Adrenal gland (tissue), 9 donors: ENCODE measurements at regions not wholly inside any gene's neighbourhood (a gene's known extent, or its start where the extent isn't known, plus 50 kb on each side); places are given as distances from the start of the nearest gene placed in this dataset.
A peak's percentile ranks its signal among the peaks of the same experiment; 100 is the strongest.

Experiments
- DNase-seq, 7 donors: peaks; one replicate each; pipeline ENCODE4 v3.0.0-alpha.2; 2019 to 2020
- H3K27ac ChIP-seq, 5 donors: fragments of 200-600 bp; sonication (generic) in 4 of 5; 1 replicate in 3 of 5; 2 replicates in 2 of 5; pipeline versions ENCODE4 v1.5.1 to v1.8.0; 2016 to 2020; ENCODE audit warnings: mild to moderate bottlenecking in 1 of 5
- H3K27me3 ChIP-seq: fragments of 200-600 bp; 2 replicates; pipeline ENCODE4 v1.8.0; 2021
- H3K36me3 ChIP-seq, 2 donors: fragments of 200-600 bp; replicated peaks in 1 of 2; 1 replicate in 1 of 2; 2 replicates in 1 of 2; pipeline versions ENCODE4 v1.5.1 to v1.8.0; 2018 to 2022
- H3K4me1 ChIP-seq, 2 donors: fragments of 200-600 bp; replicated peaks in 1 of 2; 1 replicate in 1 of 2; 2 replicates in 1 of 2; pipeline versions ENCODE4 v1.5.1 to v1.8.0; 2018 to 2021
- H3K4me3 ChIP-seq, 4 donors: fragments of 200-600 bp; sonication (generic) in 3 of 4; one replicate each; pipeline ENCODE4 v1.5.1; 2016 to 2018
- H3K9me3 ChIP-seq, 3 donors: fragments of 200-600 bp; sonication (generic) in 1 of 3; replicated peaks in 1 of 3; 1 replicate in 2 of 3; 2 replicates in 1 of 3; pipeline versions ENCODE4 v1.5.1 to v1.8.0; 2016 to 2021
- POLR2A ChIP-seq, 2 donors: fragments of 450-650 bp; IDR thresholded peaks; one replicate each; pipeline ENCODE4 v1.6.1; 2017; ENCODE audit warnings: antibody characterized with exemption in 2 of 2, mild to moderate bottlenecking in 2 of 2, moderate library complexity in 1 of 2
- WGBS, 4 donors: extraction: QIAGEN DNeasy Blood & Tissue Kit in 2 of 4; methylation state at CpG; one replicate each; pipeline versions ENCODE4 v1.1.5 to v1.1.7; 2013 to 2017; 5-methylcytosine and 5-hydroxymethylcytosine counted together
- intact Hi-C, 2 donors: fragments of 100-400 bp; cut with DNase I; formaldehyde crosslinking; loops; one replicate each; pipeline versions ENCODE4 v1.14.1 to v1.15.0; 2022 to 2023
- TF ChIP-seq, protein P1 (sequence below), 6 experiments: fragments of 450-650 bp in 4 of 6; fragments of 200-600 bp in 2 of 6; sonication (generic) in 1 of 6; IDR thresholded peaks; 1 replicate in 5 of 6; 2 replicates in 1 of 6; pipeline versions ENCODE4 v1.5.1 to v1.8.0; 2016 to 2021; ENCODE audit warnings: antibody characterized with exemption in 6 of 6, mild to moderate bottlenecking in 2 of 6, moderate library complexity in 1 of 6
- donor health status: healthy with polysubstance abuse.
- donor health status: Bipolar disorder and iron deficiency.
- donor health status: DM: yes; HTN: yes; CAD: no.
- donor health status: DM: no; HTN: no; CAD: no.
- donor health status: DM: no; HTN: no; CAD: no.

DNA sequence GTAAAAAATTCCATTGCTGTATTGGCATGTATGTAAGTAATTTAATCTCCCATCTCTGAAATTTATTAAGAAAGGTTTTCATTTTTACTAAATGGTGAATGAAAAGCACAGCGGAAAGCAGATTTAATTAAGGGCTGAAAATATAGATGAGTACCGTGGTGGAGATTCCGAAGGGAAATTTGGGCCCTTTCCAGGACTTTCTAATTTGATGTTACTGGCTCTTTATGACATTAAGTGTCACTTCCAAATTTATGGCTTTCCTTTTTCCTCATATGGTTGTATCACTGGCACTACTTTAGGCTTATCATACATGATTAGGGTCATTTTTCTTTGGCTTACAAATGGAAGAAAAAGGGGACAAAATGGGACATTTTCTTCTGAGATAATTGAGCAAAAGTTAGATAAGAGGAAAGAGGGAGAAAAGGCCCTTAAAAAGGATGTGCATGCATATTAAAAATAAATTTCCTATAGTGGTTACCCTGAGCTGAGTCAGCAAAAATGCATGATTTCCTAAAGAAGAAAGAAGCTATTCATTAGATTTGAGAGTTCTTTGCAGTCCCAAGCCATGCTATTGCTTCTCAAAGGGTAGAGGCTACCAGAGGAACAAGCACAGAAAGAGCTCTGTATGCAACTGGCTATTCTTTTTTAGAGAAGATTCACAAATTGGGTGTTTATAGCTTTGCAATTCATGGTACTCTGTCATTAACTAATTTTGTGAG, 74.9 kb upstream of the CNIH3 start:
- no peaks in the 10 kb centered on the region for H3K36me3 ChIP-seq
- TF ChIP-seq POLR2A (IDR thresholded peaks at IDR 0.05): no peak
- TF ChIP-seq, protein P1, sequence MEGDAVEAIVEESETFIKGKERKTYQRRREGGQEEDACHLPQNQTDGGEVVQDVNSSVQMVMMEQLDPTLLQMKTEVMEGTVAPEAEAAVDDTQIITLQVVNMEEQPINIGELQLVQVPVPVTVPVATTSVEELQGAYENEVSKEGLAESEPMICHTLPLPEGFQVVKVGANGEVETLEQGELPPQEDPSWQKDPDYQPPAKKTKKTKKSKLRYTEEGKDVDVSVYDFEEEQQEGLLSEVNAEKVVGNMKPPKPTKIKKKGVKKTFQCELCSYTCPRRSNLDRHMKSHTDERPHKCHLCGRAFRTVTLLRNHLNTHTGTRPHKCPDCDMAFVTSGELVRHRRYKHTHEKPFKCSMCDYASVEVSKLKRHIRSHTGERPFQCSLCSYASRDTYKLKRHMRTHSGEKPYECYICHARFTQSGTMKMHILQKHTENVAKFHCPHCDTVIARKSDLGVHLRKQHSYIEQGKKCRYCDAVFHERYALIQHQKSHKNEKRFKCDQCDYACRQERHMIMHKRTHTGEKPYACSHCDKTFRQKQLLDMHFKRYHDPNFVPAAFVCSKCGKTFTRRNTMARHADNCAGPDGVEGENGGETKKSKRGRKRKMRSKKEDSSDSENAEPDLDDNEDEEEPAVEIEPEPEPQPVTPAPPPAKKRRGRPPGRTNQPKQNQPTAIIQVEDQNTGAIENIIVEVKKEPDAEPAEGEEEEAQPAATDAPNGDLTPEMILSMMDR (IDR thresholded peaks at IDR 0.05): no peak
- intact Hi-C loops: no loop called here
- H3K9me3 ChIP-seq: no peaks in the 10 kb centered on the region
- no peaks in the 10 kb centered on the region for H3K4me1 ChIP-seq
- no peak for DNase-seq
- no peaks in the 10 kb centered on the region for H3K27me3 ChIP-seq
- H3K4me3 ChIP-seq: no peak overlapping the region
- no peak overlapping the region for H3K27ac ChIP-seq
- WGBS, 4 donors: 46 to 67% (median 64%) methylated on average over 3 of the region's 3 CpGs

DNA sequence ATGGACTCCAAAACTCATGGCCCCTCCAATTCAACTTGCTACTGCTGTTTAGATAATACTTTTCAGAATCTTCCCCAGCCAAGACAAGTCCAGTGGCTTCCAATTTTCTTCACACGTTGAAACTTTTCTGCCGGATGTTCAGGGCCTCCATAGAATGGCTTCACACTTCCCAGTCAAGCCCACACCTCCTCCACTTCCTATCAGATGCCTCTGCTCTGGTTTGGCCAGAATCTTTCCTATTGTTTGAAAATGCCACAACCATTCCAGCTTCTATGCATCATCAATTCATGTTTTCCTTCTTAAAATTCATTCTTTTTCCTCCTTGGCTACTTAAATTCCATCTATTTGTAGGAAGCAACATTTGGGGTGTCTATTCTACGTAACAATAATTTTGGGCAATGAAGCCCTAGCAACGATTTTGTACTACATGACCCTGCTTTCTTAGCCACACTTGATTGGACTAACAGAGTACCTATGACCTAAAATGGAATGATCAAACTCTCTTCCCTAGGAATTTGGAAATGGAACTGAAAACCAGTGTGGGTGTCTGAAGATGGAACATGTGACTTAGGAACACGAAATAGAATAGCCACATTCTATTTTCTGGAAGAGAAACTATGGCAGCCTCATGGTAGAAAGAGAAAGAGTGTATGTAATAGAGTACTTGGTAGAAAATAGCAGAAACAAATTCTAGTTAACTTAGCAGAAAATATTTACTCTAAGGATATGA, 74.1 kb upstream of the CNIH3 start:
- Histone ChIP-seq H3K27ac (no peak overlapping the region), H3K4me1 (no peaks in the 10 kb centered on the region), H3K4me3 (no peak overlapping the region), H3K9me3 (no peaks in the 10 kb centered on the region), H3K27me3 (no peaks in the 10 kb centered on the region), H3K36me3 (no peaks in the 10 kb centered on the region)
- WGBS, 4 donors: 74 to 78% (median 78%) methylated on average over 5 of the region's 5 CpGs
- TF ChIP-seq, protein P1 (IDR thresholded peaks at IDR 0.05): no peak
- TF ChIP-seq POLR2A (IDR thresholded peaks at IDR 0.05): no peak
- intact Hi-C loops: no loop called here
- DNase-seq: no peak

DNA sequence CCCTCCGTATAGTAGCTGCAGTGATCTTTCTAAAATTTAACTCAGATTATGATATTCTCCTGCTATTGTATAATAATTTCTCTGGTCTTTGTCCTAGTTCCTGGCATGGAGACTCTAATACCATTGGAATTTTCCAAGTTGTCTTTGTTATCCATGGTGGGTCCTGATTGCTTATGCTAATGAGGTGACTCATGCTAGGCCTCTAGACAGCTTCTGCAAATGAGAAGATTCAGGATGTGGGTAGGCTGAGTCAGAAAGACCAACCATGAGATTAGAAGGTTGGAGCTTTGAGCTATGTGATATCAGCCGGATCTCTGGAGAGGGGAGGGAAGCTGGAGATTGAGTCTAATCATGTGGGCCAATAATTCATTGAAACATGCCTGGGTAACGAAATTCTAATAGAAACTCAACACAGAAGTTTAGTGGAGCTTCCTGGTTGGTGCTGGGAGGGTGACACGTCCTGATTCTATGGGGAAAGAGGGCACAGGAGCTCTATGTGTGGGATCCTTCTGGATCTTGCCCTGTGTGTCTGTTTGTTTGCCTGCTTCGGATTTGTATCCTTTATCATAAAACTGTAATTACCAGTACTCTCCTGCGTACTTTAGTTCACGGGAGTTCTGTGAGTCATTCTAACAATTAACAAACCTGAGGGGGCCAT, 73.2 kb upstream of the CNIH3 start:
- Histone ChIP-seq H3K9me3 (no peaks in the 10 kb centered on the region), H3K4me3 (no peak overlapping the region), H3K36me3 (no peaks in the 10 kb centered on the region), H3K27me3 (no peaks in the 10 kb centered on the region), H3K4me1 (no peaks in the 10 kb centered on the region), H3K27ac (no peak overlapping the region)
- intact Hi-C loops: no loop called here
- TF ChIP-seq, protein P1 (IDR thresholded peaks at IDR 0.05): no peak
- TF ChIP-seq POLR2A (IDR thresholded peaks at IDR 0.05): no peak
- peak in 3 of 7 donors; percentile 10 to 29 (median 22) for DNase-seq
- WGBS, 4 donors: 63 to 74% (median 70%) methylated on average over 7 of the region's 7 CpGs

DNA sequence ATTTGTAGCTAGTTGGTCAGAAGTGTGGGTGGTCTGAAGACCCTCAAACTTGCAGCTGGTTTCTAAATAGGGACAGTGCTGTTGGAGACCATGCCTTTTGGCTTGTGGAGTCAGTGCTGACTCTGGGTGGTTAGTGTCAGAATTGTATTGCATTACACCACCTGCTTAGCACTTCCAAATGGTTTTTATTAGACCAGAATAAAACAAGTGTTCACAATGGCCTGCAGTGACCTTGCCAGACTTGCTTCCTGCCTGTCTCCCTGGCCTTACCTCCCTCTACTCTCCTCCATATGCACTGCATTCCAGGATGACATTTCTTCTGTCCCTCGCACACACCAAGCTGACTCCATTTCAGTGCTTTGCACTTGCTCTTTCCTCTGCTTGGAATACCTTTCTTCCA, 72.7 kb upstream of the CNIH3 start:
- no peak for DNase-seq
- Histone ChIP-seq H3K4me3 (no peak overlapping the region), H3K27ac (no peak overlapping the region), H3K36me3 (no peaks in the 10 kb centered on the region), H3K27me3 (no peaks in the 10 kb centered on the region), H3K9me3 (no peaks in the 10 kb centered on the region), H3K4me1 (no peaks in the 10 kb centered on the region)
- TF ChIP-seq POLR2A (IDR thresholded peaks at IDR 0.05): no peak
- TF ChIP-seq, protein P1 (IDR thresholded peaks at IDR 0.05): no peak
- intact Hi-C loops: no loop called here
- 93 to 100% (median 100%) methylated on average over 1 of the region's 1 CpG for WGBS, 4 donors
